ENCODE measurements at regions not wholly inside any gene's neighbourhood (a gene's known extent, or its start where the extent isn't known, plus 50 kb on each side); places are given as distances from the start of the nearest gene placed in this dataset.

- H2AFZ ChIP-seq (ENCODE audit: low read depth, low read length, severe bottlenecking), result no peak overlapping the region
- no peak overlapping the region for H3K4me3 ChIP-seq (ENCODE audit: insufficient read depth, low read length, poor library complexity, severe bottlenecking)
- no peaks in the 10 kb centered on the region for H3K36me3 ChIP-seq (ENCODE audit: low read length)
- no peaks in the 10 kb centered on the region for H3K79me2 ChIP-seq (ENCODE audit: insufficient read depth, low read length)
- H4K20me1 ChIP-seq (ENCODE audit: low read depth, low read length), result no peaks in the 10 kb centered on the region
- no peaks in the 10 kb centered on the region for H3K27me3 ChIP-seq (ENCODE audit: low read length)
- TF ChIP-seq CTCF (IDR thresholded peaks at IDR 0.05; ENCODE audit: insufficient read depth, low read length, poor library complexity, severe bottlenecking) (no peak), EZH2phosphoT487 (conservative IDR thresholded peaks at IDR 0.05; ENCODE audit: low read length) (no peak)
- H3K27ac ChIP-seq (ENCODE audit: low read depth, low read length), result no peak overlapping the region
- no peaks in the 10 kb centered on the region for H3F3A ChIP-seq (ENCODE audit: insufficient read depth)
- H3K9me2 ChIP-seq (replicated peaks; ENCODE audit: insufficient read depth, low read length), result no peaks in the 10 kb centered on the region
- no peak overlapping the region for H3K4me2 ChIP-seq (ENCODE audit: low read depth, low read length, poor library complexity, severe bottlenecking)
- H3K9ac ChIP-seq (ENCODE audit: low read length), result no peak overlapping the region
- no peaks in the 10 kb centered on the region for H3K9me3 ChIP-seq (ENCODE audit: insufficient read depth, low read length)
Observed at GRCh38 chr12:74801625-74802024, 264.0 kb downstream of the ATXN7L3B start.

GRCh38 chr12:74816398-74817175 lies 279.0 kb downstream of the ATXN7L3B start:
- H3K27ac ChIP-seq (ENCODE audit: low read depth, low read length), result no peak overlapping the region
- no peak overlapping the region for H3K9ac ChIP-seq (ENCODE audit: low read length)
- no peaks in the 10 kb centered on the region for H3K9me2 ChIP-seq (replicated peaks; ENCODE audit: insufficient read depth, low read length)
- no peak overlapping the region for H3K4me3 ChIP-seq (ENCODE audit: insufficient read depth, low read length, poor library complexity, severe bottlenecking)
- no peaks in the 10 kb centered on the region for H4K20me1 ChIP-seq (ENCODE audit: low read depth, low read length)
- no peak overlapping the region for H2AFZ ChIP-seq (ENCODE audit: low read depth, low read length, severe bottlenecking)
- H3K9me3 ChIP-seq (ENCODE audit: insufficient read depth, low read length), result no peaks in the 10 kb centered on the region
- H3F3A ChIP-seq (ENCODE audit: insufficient read depth), result no peaks in the 10 kb centered on the region
- no peaks in the 10 kb centered on the region for H3K79me2 ChIP-seq (ENCODE audit: insufficient read depth, low read length)
- no peak for TF ChIP-seq EZH2phosphoT487 (conservative IDR thresholded peaks at IDR 0.05; ENCODE audit: low read length)
- no peak for TF ChIP-seq CTCF (IDR thresholded peaks at IDR 0.05; ENCODE audit: insufficient read depth, low read length, poor library complexity, severe bottlenecking)
- H3K4me2 ChIP-seq (ENCODE audit: low read depth, low read length, poor library complexity, severe bottlenecking), result no peak overlapping the region
- H3K27me3 ChIP-seq (ENCODE audit: low read length), result no peaks in the 10 kb centered on the region
- H3K36me3 ChIP-seq (ENCODE audit: low read length), result no peaks in the 10 kb centered on the region

DNA sequence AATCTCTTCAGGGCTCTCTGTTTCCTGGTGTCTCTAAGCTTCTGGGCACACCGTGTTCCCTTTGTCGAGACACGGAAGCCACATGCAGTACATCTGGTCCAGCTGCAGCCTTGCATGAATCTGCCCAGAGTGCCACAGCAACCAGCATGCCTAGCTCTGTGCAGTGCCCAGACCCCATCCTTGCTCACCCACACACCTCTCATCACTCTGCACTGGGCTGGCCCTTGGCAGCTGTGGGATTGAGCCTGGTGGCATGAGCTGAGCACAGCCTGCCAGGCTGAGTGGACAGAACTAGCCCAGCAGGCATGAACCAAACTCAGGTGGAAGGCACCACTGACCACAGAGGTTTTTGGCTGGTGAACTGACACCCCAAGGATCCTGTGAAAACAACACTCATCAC lies 279.9 kb downstream of the ATXN7L3B start:
- no peaks in the 10 kb centered on the region for H4K20me1 ChIP-seq (ENCODE audit: low read depth, low read length)
- H3K27ac ChIP-seq (ENCODE audit: low read depth, low read length), result no peak overlapping the region
- no peak for TF ChIP-seq EZH2phosphoT487 (conservative IDR thresholded peaks at IDR 0.05; ENCODE audit: low read length)
- no peak overlapping the region for H3K4me2 ChIP-seq (ENCODE audit: low read depth, low read length, poor library complexity, severe bottlenecking)
- no peaks in the 10 kb centered on the region for H3K9me3 ChIP-seq (ENCODE audit: insufficient read depth, low read length)
- no peaks in the 10 kb centered on the region for H3K36me3 ChIP-seq (ENCODE audit: low read length)
- no peaks in the 10 kb centered on the region for H3K79me2 ChIP-seq (ENCODE audit: insufficient read depth, low read length)
- H3K27me3 ChIP-seq (ENCODE audit: low read length), result no peaks in the 10 kb centered on the region
- H2AFZ ChIP-seq (ENCODE audit: low read depth, low read length, severe bottlenecking), result no peak overlapping the region
- H3K9me2 ChIP-seq (replicated peaks; ENCODE audit: insufficient read depth, low read length), result no peaks in the 10 kb centered on the region
- H3K9ac ChIP-seq (ENCODE audit: low read length), result no peak overlapping the region
- H3K4me3 ChIP-seq (ENCODE audit: insufficient read depth, low read length, poor library complexity, severe bottlenecking), result no peak overlapping the region
- H3F3A ChIP-seq (ENCODE audit: insufficient read depth), result no peaks in the 10 kb centered on the region

GRCh38 chr12:74818412-74818811 lies 280.8 kb downstream of the ATXN7L3B start:
- TF ChIP-seq CTCF (IDR thresholded peaks at IDR 0.05; ENCODE audit: insufficient read depth, low read length, poor library complexity, severe bottlenecking), result no peak
- TF ChIP-seq EZH2phosphoT487 (conservative IDR thresholded peaks at IDR 0.05; ENCODE audit: low read length), result no peak
- no peaks in the 10 kb centered on the region for H3K9me3 ChIP-seq (ENCODE audit: insufficient read depth, low read length)
- no peaks in the 10 kb centered on the region for H4K20me1 ChIP-seq (ENCODE audit: low read depth, low read length)
- H3K9ac ChIP-seq (ENCODE audit: low read length), result no peak overlapping the region
- no peak overlapping the region for H2AFZ ChIP-seq (ENCODE audit: low read depth, low read length, severe bottlenecking)
- H3K9me2 ChIP-seq (replicated peaks; ENCODE audit: insufficient read depth, low read length), result no peaks in the 10 kb centered on the region
- H3K4me3 ChIP-seq (ENCODE audit: insufficient read depth, low read length, poor library complexity, severe bottlenecking), result no peak overlapping the region
- H3F3A ChIP-seq (ENCODE audit: insufficient read depth), result no peaks in the 10 kb centered on the region
- no peak overlapping the region for H3K27ac ChIP-seq (ENCODE audit: low read depth, low read length)
- no peak overlapping the region for H3K4me2 ChIP-seq (ENCODE audit: low read depth, low read length, poor library complexity, severe bottlenecking)
- H3K36me3 ChIP-seq (ENCODE audit: low read length), result no peaks in the 10 kb centered on the region
- no peaks in the 10 kb centered on the region for H3K27me3 ChIP-seq (ENCODE audit: low read length)
- no peaks in the 10 kb centered on the region for H3K79me2 ChIP-seq (ENCODE audit: insufficient read depth, low read length)
